Endothelial cell of umbilical vein (primary cell): ENCODE measurements at regions not wholly inside any gene's neighbourhood (a gene's known extent, or its start where the extent isn't known, plus 50 kb on each side); places are given as distances from the start of the nearest gene placed in this dataset.

Source experiments
- BruUV-seq: library from RNA; stranded (reverse); fragments of 400-500 nt; replicated peaks from 2 replicates; lab custom pipeline; 2021; lab: Mats Ljungman, UMichigan
- CTCF ChIA-PET: fragments of 300-600, 350-600 bp; sonication (Branson Sonifier 250); formaldehyde crosslinking; loops from one replicate; lab custom pipeline; 2021; ENCODE audit warnings: antibody characterized with exemption, inconsistent platforms; lab: Charles Lee
- POLR2A ChIA-PET: fragments of 300-600, 350-600 bp; sonication (Branson Sonifier 250); formaldehyde crosslinking; loops from one replicate; lab custom pipeline; 2021; ENCODE audit warnings: antibody characterized with exemption, inconsistent platforms; lab: Charles Lee
- DNase-seq: peaks from one replicate; pipeline ENCODE4 v3.0.0-alpha.2; 2011; ENCODE audit warnings: low read depth, low spot score
- FAIRE-seq: peaks from 2 replicates; lab custom pipeline; 2011; peaks lifted over from hg19 to GRCh38; lab: Jason Lieb, UNC
- H2AFZ ChIP-seq: 2 replicates; pipeline ENCODE4 v1.6.0; 2012; ENCODE audit warnings: low read depth, low read length, control low read depth, inconsistent platforms
- H3K27ac ChIP-seq: 2 replicates; pipeline ENCODE4 v1.5.1; 2011; ENCODE audit warnings: low read depth, mild to moderate bottlenecking, control low read depth, low read length, moderate library complexity; ENCODE audit not compliant: insufficient read depth
- H3K27me3 ChIP-seq, 2 experiments: 2 replicates each; pipeline versions ENCODE4 v1.6.0 to v1.6.1; 2011; ENCODE audit warnings: low read length in 2 of 2, mixed read lengths in 1 of 2; ENCODE audit not compliant: control insufficient read depth in 2 of 2, insufficient read depth in 2 of 2
- H3K36me3 ChIP-seq, 2 experiments: 2 replicates in 1 of 2; 3 replicates in 1 of 2; pipeline ENCODE4 v1.5.1; 2011; ENCODE audit warnings: low read length in 2 of 2, mild to moderate bottlenecking in 1 of 2, moderate library complexity in 1 of 2; ENCODE audit not compliant: control insufficient read depth in 2 of 2, insufficient read depth in 2 of 2; ENCODE audit errors: extremely low read depth in 1 of 2
- H3K4me1 ChIP-seq: 3 replicates; pipeline ENCODE4 v1.5.1; 2011; ENCODE audit warnings: mild to moderate bottlenecking, low read length; ENCODE audit not compliant: control insufficient read depth, insufficient read depth; ENCODE audit errors: extremely low read depth
- H3K4me2 ChIP-seq: 2 replicates; pipeline ENCODE4 v1.6.1; 2011; ENCODE audit warnings: low read length, control low read depth, mixed read lengths; ENCODE audit not compliant: insufficient read depth
- H3K4me3 ChIP-seq, 3 experiments: fragments of 200-600 bp in 1 of 3; sonication (generic), shearing (Covaris generic) in 1 of 3; replicated peaks in 1 of 3; 2 replicates each; pipeline ENCODE4 v1.5.1; 2011 to 2016; ENCODE audit warnings: control low read depth in 3 of 3, low read length in 3 of 3, mild to moderate bottlenecking in 2 of 3, inconsistent platforms in 1 of 3, low read depth in 1 of 3, moderate library complexity in 1 of 3; ENCODE audit not compliant: insufficient read depth in 1 of 3
- H3K79me2 ChIP-seq: 2 replicates; pipeline ENCODE4 v1.6.0; 2012; ENCODE audit warnings: low read length, inconsistent platforms; ENCODE audit not compliant: control insufficient read depth, insufficient read depth
- H3K9ac ChIP-seq: replicated peaks from 2 replicates; pipeline ENCODE3; 2011; ENCODE audit warnings: low read length, control low read depth; ENCODE audit not compliant: insufficient read depth; ENCODE audit errors: extremely low read depth
- H3K9me1 ChIP-seq: replicated peaks from 3 replicates; pipeline ENCODE4 v1.6.0; 2011; ENCODE audit warnings: mild to moderate bottlenecking, low read length; ENCODE audit not compliant: control insufficient read depth, insufficient read depth; ENCODE audit errors: extremely low read depth
- H3K9me3 ChIP-seq: replicated peaks from 2 replicates; pipeline ENCODE4 v1.5.1; 2012; ENCODE audit warnings: low read length, inconsistent platforms; ENCODE audit not compliant: control insufficient read depth, insufficient read depth
- H4K20me1 ChIP-seq: replicated peaks from 2 replicates; pipeline ENCODE3; 2011; ENCODE audit warnings: mild to moderate bottlenecking, low read length; ENCODE audit not compliant: control insufficient read depth, insufficient read depth; ENCODE audit errors: extremely low read depth
- FOS ChIP-seq: IDR thresholded peaks from 2 replicates; pipeline ENCODE4 v1.6.1; 2011; ENCODE audit warnings: mild to moderate bottlenecking, low read length, moderate library complexity, borderline replicate concordance; ENCODE audit not compliant: insufficient read depth
- GATA2 ChIP-seq: IDR thresholded peaks from 2 replicates; pipeline ENCODE4 v1.7.0; 2011; ENCODE audit warnings: low read depth, mild to moderate bottlenecking, moderate library complexity, mixed read lengths, low read length; ENCODE audit not compliant: insufficient read length, insufficient read depth
- JUN ChIP-seq: IDR thresholded peaks from 2 replicates; pipeline ENCODE4 v1.6.1; 2011; ENCODE audit warnings: borderline replicate concordance, low read depth; ENCODE audit not compliant: insufficient read length, insufficient read depth
- POLR2AphosphoS5 ChIP-seq: IDR thresholded peaks from 2 replicates; pipeline ENCODE4 v1.6.1; 2012; ENCODE audit warnings: low read depth, mild to moderate bottlenecking, control low read depth, low read length, moderate library complexity; ENCODE audit not compliant: insufficient read depth
- dilution Hi-C: fragments of 300-500 bp; cut with MboI; formaldehyde crosslinking; loops from one replicate; pipeline ENCODE4 v1.15.0; 2019; ENCODE audit warnings: low sequenced_read_pairs; ENCODE audit not compliant: extremely low pct_ligation_motif_present
- intact Hi-C: fragments of 100-400 bp; cut with micrococcal nuclease; formaldehyde crosslinking; loops from one replicate; pipeline ENCODE4 v1.10.0; 2022

- peaks cover 6 to 17% of the 10 kb centered on the region in 2 experiments for H3K27me3 ChIP-seq
- FAIRE-seq (no peak), DNase-seq (no peak)
- ChIA-PET POLR2A (no interaction called here), CTCF (no interaction called here)
- dilution Hi-C loops (no loop called here), intact Hi-C loops (no loop called here)
- H4K20me1 ChIP-seq: no peaks in the 10 kb centered on the region
- no peak overlapping the region for H3K4me3 ChIP-seq
- H3K9ac ChIP-seq: no peak overlapping the region
- no peaks in the 10 kb centered on the region for H3K9me1 ChIP-seq
- no peak overlapping the region for H3K4me2 ChIP-seq
- no peaks in the 10 kb centered on the region for H3K9me3 ChIP-seq
- H2AFZ ChIP-seq: no peak overlapping the region
- no peak for TF ChIP-seq POLR2AphosphoS5
- no peaks in the 10 kb centered on the region for H3K4me1 ChIP-seq
- BruUV-seq: no TSS peak
- no peaks in the 10 kb centered on the region for H3K79me2 ChIP-seq
- no peaks in the 10 kb centered on the region for H3K36me3 ChIP-seq
- no peak overlapping the region for H3K27ac ChIP-seq
These were observed 165.4 kb downstream of the UACA start for GRCh38 chr15:70597945-70598344.

- Histone ChIP-seq H3K9me3 (no peaks in the 10 kb centered on the region), H3K9ac (no peak overlapping the region), H3K27me3 (peaks cover 6 to 17% of the 10 kb centered on the region in 2 experiments), H2AFZ (no peak overlapping the region), H3K4me2 (no peak overlapping the region), H3K36me3 (no peaks in the 10 kb centered on the region), H3K4me1 (no peaks in the 10 kb centered on the region), H3K27ac (no peak overlapping the region), H3K9me1 (no peaks in the 10 kb centered on the region), H4K20me1 (no peaks in the 10 kb centered on the region), H3K4me3 (no peak overlapping the region), H3K79me2 (no peaks in the 10 kb centered on the region)
- FAIRE-seq: no peak
- no peak for TF ChIP-seq JUN
- TF ChIP-seq GATA2: no peak
- no peak for TF ChIP-seq FOS
- CTCF ChIA-PET: interaction anchor here (1.4 to 1.7 kb wide), 2 partner anchors 9 to 28 kb away, joined by 5 to 7 read pairs; no protein-coding TSS in a partner anchor
- BruUV-seq: no TSS peak
- no peak for DNase-seq
- POLR2A ChIA-PET: no interaction called here
- intact Hi-C loops (no loop called here), dilution Hi-C loops (no loop called here)
These were observed 166.2 kb downstream of the UACA start for GRCh38 chr15:70597056-70597603.
